ENCODE measurements at regions not wholly inside any gene's neighbourhood (a gene's known extent, or its start where the extent isn't known, plus 50 kb on each side); places are given as distances from the start of the nearest gene placed in this dataset.

- TF ChIP-seq SIN3A (IDR thresholded peaks at IDR 0.05; ENCODE audit: low read depth, low read length) (no peak), MYC (IDR thresholded peaks at IDR 0.05; ENCODE audit: insufficient read depth, insufficient read length, insufficient replicate concordance, low read length, severe bottlenecking) (no peak)
- BruUV-seq (replicated peaks), result no TSS peak
- H3K27me3 ChIP-seq (replicated peaks in 1 of 2; ENCODE audit: control insufficient read depth in 2 of 2, insufficient read depth in 2 of 2, low read length in 1 of 2), result no peaks in the 10 kb centered on the region
- ChIA-PET SMC1A (ENCODE audit: uncharacterized antibody, unreplicated experiment) (no interaction called here), POLR2A (no interaction called here), RAD21 (ENCODE audit: unreplicated experiment) (no interaction called here), CTCF (no interaction called here)
- H3K9ac ChIP-seq (ENCODE audit: control insufficient read depth, insufficient read depth, low read length), result no peak overlapping the region
- 39% methylated on average over 6 of the region's 6 CpGs for WGBS (ENCODE audit: insufficient coverage, insufficient replicate concordance, low lambda C conversion rate, missing lambda C conversion rate)
- FAIRE-seq (no peak), ATAC-seq (no peak), DNase-seq (ENCODE audit: low read depth, low spot score) (no peak)
- no peak overlapping the region for H2AFZ ChIP-seq (ENCODE audit: control insufficient read depth, low read depth, low read length)
- no peak overlapping the region for H3K27ac ChIP-seq (ENCODE audit: control insufficient read depth, insufficient read depth)
- no peaks in the 10 kb centered on the region for H4K20me1 ChIP-seq (ENCODE audit: control insufficient read depth, insufficient read depth)
- in situ Hi-C loops (cut with MboI) (no loop called here), intact Hi-C loops (cut with micrococcal nuclease; ENCODE audit: unreplicated experiment) (no loop called here)
- no peaks in the 10 kb centered on the region for H3K9me3 ChIP-seq (replicated peaks; ENCODE audit: control insufficient read depth, insufficient read depth, low read length)
- H3K79me2 ChIP-seq (ENCODE audit: control insufficient read depth, insufficient read depth, low read length), result no peaks in the 10 kb centered on the region
- H3K4me1 ChIP-seq (ENCODE audit: control insufficient read depth, insufficient read depth, low read length), result no peaks in the 10 kb centered on the region
- no peaks in the 10 kb centered on the region for H3K36me3 ChIP-seq (ENCODE audit: control insufficient read depth in 2 of 2, insufficient read depth in 2 of 2, low read length in 1 of 2)
- no peak overlapping the region for H3K4me2 ChIP-seq (ENCODE audit: control insufficient read depth, insufficient read depth)
- H3K4me3 ChIP-seq, result no peak overlapping the region
Observed at GRCh38 chr2:59073286-59073685, 832.2 kb upstream of the FANCL start.

- no TSS peak for BruUV-seq (replicated peaks)
- Histone ChIP-seq H3K9me3 (replicated peaks; ENCODE audit: control insufficient read depth, insufficient read depth, low read length) (no peaks in the 10 kb centered on the region), H2AFZ (ENCODE audit: control insufficient read depth, low read depth, low read length) (no peak overlapping the region), H3K79me2 (ENCODE audit: control insufficient read depth, insufficient read depth, low read length) (no peaks in the 10 kb centered on the region), H3K27me3 (replicated peaks in 1 of 2; ENCODE audit: control insufficient read depth in 2 of 2, insufficient read depth in 2 of 2, low read length in 1 of 2) (no peaks in the 10 kb centered on the region), H4K20me1 (ENCODE audit: control insufficient read depth, insufficient read depth) (no peaks in the 10 kb centered on the region), H3K4me2 (ENCODE audit: control insufficient read depth, insufficient read depth) (no peak overlapping the region), H3K27ac (ENCODE audit: control insufficient read depth, insufficient read depth) (no peak overlapping the region), H3K36me3 (ENCODE audit: control insufficient read depth in 2 of 2, insufficient read depth in 2 of 2, low read length in 1 of 2) (no peaks in the 10 kb centered on the region), H3K4me1 (ENCODE audit: control insufficient read depth, insufficient read depth, low read length) (no peaks in the 10 kb centered on the region), H3K9ac (ENCODE audit: control insufficient read depth, insufficient read depth, low read length) (no peak overlapping the region), H3K4me3 (no peak overlapping the region)
- RAD21 ChIA-PET (ENCODE audit: unreplicated experiment), result no interaction called here
- POLR2A ChIA-PET, result no interaction called here
- no peak for TF ChIP-seq YBX1 (IDR thresholded peaks at IDR 0.05)
- no peak for TF ChIP-seq BRCA1 (IDR thresholded peaks at IDR 0.05; ENCODE audit: low read depth, low read length)
- TF ChIP-seq NR2C2 (IDR thresholded peaks at IDR 0.05; ENCODE audit: borderline replicate concordance, control insufficient read depth, insufficient read length, low read depth), result no peak
- no peak for TF ChIP-seq STAT1 (conservative IDR thresholded peaks at IDR 0.05)
- TF ChIP-seq PAX5 (IDR thresholded peaks at IDR 0.05; ENCODE audit: borderline replicate concordance, low read depth, low read length), result no peak
- no peak for TF ChIP-seq SUPT20H (IDR thresholded peaks at IDR 0.05; ENCODE audit: borderline replicate concordance, control insufficient read depth, low read depth, low read length)
- CTCF ChIA-PET, result no interaction called here
- in situ Hi-C loops (cut with MboI) (no loop called here), intact Hi-C loops (cut with micrococcal nuclease; ENCODE audit: unreplicated experiment) (no loop called here)
- WGBS (ENCODE audit: insufficient coverage, insufficient replicate concordance, low lambda C conversion rate, missing lambda C conversion rate), result 4% methylated on average over 2 of the region's 2 CpGs
- FAIRE-seq (no peak), DNase-seq (ENCODE audit: low read depth, low spot score) (no peak), ATAC-seq (no peak)
- SMC1A ChIA-PET (ENCODE audit: uncharacterized antibody, unreplicated experiment), result no interaction called here
Observed at GRCh38 chr2:59068255-59068654, 827.1 kb upstream of the FANCL start.

Measured in GM12878 (cell line).